ENCODE measurements at regions not wholly inside any gene's neighbourhood (a gene's known extent, or its start where the extent isn't known, plus 50 kb on each side); places are given as distances from the start of the nearest gene placed in this dataset.

DNA sequence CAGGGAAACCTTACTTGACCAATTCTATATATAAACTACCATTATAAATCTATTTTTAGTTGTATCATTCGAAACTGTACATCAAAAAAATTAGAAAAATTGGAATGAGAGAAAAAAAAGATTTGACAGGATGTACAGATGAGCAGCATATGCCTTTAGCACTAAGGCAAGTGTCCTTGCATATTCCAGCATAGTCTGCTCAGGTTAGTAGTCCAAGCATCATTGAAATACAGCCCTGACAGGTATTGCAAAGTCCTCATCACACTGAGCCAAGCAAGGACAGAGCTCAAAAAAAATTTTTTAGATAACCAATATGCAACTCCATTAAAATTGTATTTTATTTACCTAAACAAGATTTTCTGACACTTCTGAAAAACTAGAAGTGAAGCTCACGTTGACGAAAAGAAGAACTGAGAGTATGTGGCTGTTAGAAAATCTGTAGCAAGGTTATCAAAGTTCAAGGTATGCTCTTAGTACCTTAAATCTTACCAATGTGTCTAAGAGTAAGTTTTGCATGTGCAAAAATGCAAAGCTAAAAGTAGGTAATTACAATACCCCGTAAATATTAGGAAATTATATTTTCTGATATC lies 465.6 kb upstream of the ADGRL4 start:
- Mint-ChIP-seq H3K36me3 (ENCODE audit: unreplicated experiment) (no peaks in the 10 kb centered on the region), H3K27me3 (ENCODE audit: unreplicated experiment) (no peaks in the 10 kb centered on the region), H3K4me1 (ENCODE audit: unreplicated experiment) (peaks cover 2% of the 10 kb centered on the region), H3K4me3 (ENCODE audit: unreplicated experiment) (no peak overlapping the region), H3K9me3 (ENCODE audit: unreplicated experiment) (no peaks in the 10 kb centered on the region), H3K27ac (ENCODE audit: unreplicated experiment) (no peak overlapping the region)
- TF ChIP-seq CTCF (IDR thresholded peaks at IDR 0.05): no peak
- DNase-seq (ENCODE audit: extremely low spot score, unreplicated experiment): no peak

DNA sequence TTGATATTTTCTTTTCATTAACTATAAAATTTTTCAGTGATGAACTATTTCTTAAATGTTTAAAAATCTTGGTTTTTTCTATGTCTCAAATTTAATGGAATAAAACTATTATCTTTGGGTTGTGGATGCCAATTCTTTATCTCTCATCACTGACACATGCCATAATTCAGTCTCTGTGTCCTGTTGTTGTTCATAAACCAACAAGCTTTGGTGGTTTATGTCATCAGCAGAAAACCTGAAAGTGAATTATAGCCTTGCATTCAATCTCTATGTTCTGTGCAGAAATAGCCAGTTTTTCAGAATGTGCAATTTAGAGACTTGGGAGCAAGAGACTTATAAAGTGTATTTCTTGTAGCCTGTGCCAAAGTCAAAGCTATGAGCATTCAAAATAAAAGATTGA lies 462.6 kb upstream of the ADGRL4 start:
- Mint-ChIP-seq H3K4me3 (ENCODE audit: unreplicated experiment) (no peak overlapping the region), H3K4me1 (ENCODE audit: unreplicated experiment) (peaks cover 2% of the 10 kb centered on the region), H3K9me3 (ENCODE audit: unreplicated experiment) (no peaks in the 10 kb centered on the region), H3K36me3 (ENCODE audit: unreplicated experiment) (no peaks in the 10 kb centered on the region), H3K27me3 (ENCODE audit: unreplicated experiment) (no peaks in the 10 kb centered on the region), H3K27ac (ENCODE audit: unreplicated experiment) (no peak overlapping the region)
- no peak for DNase-seq (ENCODE audit: extremely low spot score, unreplicated experiment)
- TF ChIP-seq CTCF (IDR thresholded peaks at IDR 0.05): no peak

DNA sequence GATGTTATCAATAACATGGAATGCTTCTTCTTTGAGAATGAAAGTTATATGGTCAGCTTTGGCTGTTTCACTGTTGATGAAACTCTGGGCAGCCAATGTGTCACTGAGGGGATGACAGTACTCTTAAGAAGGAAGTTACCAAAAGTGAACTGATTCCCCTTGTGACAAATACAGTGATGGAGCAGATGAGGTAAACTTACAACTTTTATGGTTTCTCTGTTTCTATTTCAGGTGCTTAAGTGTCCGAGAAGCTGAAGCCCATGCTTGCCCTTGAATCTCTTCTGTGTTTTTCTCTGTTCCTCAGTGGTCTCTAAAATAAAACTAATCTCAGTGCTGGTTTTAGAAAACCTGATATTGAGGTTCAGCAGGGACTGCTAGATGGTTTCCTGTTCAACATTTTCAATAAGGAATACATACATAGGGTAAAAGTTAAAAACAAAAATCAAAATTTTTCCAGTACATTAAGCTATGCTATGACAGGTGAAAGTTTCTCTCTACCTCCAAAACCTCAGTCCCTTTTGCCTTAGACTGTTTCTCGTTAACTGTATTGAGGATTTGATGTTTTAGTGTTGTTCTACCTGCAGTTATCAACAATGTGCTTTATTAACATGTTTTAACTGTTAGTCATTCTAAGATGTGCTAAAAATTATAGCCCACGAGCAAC lies 454.4 kb upstream of the ADGRL4 start:
- TF ChIP-seq CTCF (IDR thresholded peaks at IDR 0.05): no peak
- DNase-seq (ENCODE audit: extremely low spot score, unreplicated experiment): no peak
- no peaks in the 10 kb centered on the region for H3K4me1 Mint-ChIP-seq (ENCODE audit: unreplicated experiment)
- no peak overlapping the region for H3K4me3 Mint-ChIP-seq (ENCODE audit: unreplicated experiment)
- no peak overlapping the region for H3K27ac Mint-ChIP-seq (ENCODE audit: unreplicated experiment)
- H3K36me3 Mint-ChIP-seq (ENCODE audit: unreplicated experiment): no peaks in the 10 kb centered on the region
- H3K9me3 Mint-ChIP-seq (ENCODE audit: unreplicated experiment): no peaks in the 10 kb centered on the region
- no peaks in the 10 kb centered on the region for H3K27me3 Mint-ChIP-seq (ENCODE audit: unreplicated experiment)

DNA sequence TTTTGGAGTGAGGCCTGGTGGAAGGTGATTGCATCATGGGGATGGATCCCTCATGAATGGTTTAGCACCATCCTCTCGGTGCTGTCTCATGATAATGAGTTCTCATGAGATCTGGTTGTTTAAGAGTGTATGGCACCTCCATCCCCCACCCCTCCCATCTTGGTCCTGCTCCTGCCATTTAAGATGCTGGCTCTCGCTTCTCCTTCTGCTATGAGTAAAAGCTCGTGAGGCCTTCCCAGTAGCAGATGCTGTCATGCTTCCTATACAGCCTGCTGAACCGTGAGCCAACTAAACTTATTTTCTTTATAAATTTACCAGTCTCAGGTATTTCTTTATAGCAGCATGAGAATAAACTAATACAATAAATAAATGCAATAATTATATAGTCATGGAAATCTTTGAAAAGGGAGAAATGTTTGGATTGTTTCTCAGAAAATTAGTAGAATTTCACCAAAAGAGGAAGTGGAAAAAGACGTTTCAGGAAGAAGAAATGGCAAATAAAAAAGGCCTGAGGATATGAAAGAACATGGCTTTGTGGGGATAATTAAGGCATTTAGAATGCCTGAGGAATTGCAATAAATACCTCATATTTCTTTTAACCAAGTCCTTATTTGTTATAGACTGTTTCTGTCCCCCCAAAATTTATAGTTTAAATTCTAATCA lies 451.2 kb upstream of the ADGRL4 start:
- Mint-ChIP-seq H3K27me3 (ENCODE audit: unreplicated experiment) (no peaks in the 10 kb centered on the region), H3K4me1 (ENCODE audit: unreplicated experiment) (no peaks in the 10 kb centered on the region), H3K36me3 (ENCODE audit: unreplicated experiment) (no peaks in the 10 kb centered on the region), H3K9me3 (ENCODE audit: unreplicated experiment) (no peaks in the 10 kb centered on the region), H3K4me3 (ENCODE audit: unreplicated experiment) (no peak overlapping the region), H3K27ac (ENCODE audit: unreplicated experiment) (no peak overlapping the region)
- TF ChIP-seq CTCF (IDR thresholded peaks at IDR 0.05): no peak
- no peak for DNase-seq (ENCODE audit: extremely low spot score, unreplicated experiment)

DNA sequence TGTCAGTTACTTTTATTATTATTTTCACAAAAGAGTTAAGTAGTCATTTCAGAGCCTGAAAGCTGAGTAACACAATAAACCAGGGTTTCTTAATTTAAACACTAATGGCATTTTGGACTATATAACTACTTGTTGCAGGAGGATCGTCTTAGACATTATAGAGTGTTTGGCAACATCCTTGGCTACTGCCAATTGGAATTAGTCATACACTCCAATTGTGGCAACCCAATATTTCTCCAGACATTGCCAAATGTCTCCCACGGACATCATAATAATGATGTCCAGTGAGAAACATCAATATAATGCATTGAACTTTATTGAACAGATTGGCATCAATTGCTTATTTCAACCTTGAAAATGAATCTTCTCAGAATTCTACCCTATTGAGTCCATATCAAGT lies 441.9 kb upstream of the ADGRL4 start:
- no peak for DNase-seq (ENCODE audit: extremely low spot score, unreplicated experiment)
- Mint-ChIP-seq H3K9me3 (ENCODE audit: unreplicated experiment) (peaks cover 6% of the 10 kb centered on the region), H3K27ac (ENCODE audit: unreplicated experiment) (no peak overlapping the region), H3K4me1 (ENCODE audit: unreplicated experiment) (no peaks in the 10 kb centered on the region), H3K27me3 (ENCODE audit: unreplicated experiment) (no peaks in the 10 kb centered on the region), H3K4me3 (ENCODE audit: unreplicated experiment) (no peak overlapping the region), H3K36me3 (ENCODE audit: unreplicated experiment) (no peaks in the 10 kb centered on the region)
- no peak for TF ChIP-seq CTCF (IDR thresholded peaks at IDR 0.05)
